ENCODE measurements at regions not wholly inside any gene's neighbourhood (a gene's known extent, or its start where the extent isn't known, plus 50 kb on each side); places are given as distances from the start of the nearest gene placed in this dataset.
"Not testable (repeated sequence)": the region's sequence is repeated elsewhere in the genome, so short reads cannot be mapped to it uniquely, and the experiment has no call there.

DNA sequence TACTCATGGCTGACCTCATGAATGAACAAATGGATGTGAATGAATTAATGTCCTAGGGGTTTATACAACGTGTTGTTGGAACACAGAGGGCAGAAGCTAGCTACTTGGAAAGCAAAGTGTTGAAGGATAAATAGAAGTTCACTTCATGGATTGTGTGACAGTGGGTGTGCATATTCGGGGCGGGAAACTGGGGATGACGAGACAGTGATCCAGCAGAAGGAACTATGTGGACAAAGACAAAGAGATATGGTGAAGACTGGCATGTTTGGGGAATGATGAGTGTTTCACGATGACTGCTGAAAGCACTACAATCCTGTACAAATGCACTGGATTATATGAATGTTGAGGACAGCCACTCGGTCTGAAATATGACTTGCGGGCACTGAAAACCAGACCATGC lies 250.5 kb upstream of the C16orf82 start:
- no peak for DNase-seq

DNA sequence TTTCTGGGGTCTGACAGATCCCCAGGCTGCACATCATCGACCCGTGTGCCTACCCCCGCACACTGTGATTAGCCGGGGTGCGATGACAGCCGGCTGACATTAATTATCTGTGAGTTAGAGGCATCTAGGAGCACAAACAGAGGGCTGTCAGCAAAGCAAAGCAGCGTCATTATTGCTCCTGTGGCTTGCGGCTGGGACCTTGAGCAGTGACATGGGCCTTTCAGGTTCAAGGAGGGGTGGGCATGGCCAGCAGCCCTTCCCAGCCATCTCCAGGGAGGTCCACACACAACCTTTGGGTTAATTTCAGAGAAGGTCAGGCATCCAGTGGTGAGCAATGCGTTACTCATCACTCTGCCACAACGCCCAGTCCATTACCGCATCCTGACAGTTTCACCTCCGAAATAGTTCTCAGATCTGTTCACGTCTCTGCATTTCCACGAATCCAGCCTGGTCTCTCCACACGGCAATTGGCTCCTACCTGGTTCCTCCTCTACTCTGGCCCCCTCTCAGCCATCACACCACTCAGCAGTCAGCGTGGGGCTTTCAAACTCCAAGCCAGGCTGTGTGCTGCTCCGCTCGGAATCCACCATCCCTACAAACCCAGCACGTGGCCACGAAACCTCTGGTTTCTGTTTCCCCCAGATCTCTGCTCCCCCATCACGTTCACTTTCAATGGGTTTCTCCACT lies 249.7 kb upstream of the C16orf82 start:
- no peak for DNase-seq

DNA sequence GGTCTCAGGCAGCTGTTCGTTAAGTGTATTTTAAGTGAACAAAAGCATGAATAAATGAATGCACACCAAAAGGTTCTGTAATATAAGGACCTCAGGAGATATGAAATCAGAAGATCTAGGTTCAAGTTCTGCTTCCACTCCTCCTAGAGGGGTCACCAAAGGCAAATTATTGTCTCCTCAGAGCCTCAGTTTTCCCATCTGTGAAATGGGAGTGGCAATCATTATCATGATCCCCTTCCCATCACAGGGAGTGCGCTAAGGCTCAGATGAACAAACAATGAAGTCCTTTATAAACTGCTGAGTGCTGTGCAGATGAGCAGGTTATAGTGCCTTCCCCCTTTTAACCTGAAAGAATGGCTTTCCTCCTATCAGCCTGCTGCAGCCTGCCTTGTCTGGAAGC lies 248.3 kb upstream of the C16orf82 start:
- DNase-seq, result no peak

DNA sequence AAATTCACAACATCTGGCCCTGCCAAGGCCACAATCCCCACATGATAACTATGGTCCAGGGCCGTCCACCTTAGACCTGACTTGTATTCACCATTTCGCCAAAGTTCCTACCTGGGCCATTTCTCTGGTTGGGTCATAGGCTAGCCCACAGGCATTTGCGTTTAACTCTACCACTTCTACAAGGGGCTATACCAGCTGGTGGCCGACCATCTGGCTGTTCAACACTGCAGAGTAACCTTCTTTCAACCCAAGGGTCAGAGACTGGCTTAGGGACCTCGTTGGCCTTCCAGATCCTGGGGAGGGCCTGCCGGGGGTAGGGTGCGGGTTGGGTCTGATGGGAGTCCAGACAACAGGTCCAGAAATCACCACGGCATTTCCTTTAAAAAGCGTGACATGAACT lies 242.3 kb upstream of the C16orf82 start:
- DNase-seq, result no peak

DNA sequence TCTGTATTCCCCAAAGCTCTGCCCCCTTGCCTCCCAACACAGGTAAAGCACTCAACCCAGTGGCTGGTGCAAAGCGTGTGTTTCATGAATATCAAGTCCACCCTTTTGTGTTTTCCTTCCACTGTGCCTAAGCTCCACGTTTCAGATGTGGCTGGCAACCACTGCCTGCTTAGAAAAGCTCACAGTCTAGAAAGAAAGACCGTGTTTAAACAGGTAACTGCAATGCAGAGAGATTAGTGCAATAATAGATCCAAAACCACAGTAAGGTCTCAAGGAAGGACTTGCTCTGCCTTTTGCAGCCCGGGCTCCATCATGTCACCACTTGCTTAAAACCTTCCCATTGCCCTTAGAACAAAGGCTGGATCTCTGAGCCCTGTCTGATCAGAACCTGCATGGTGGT lies 240.2 kb upstream of the C16orf82 start:
- no peak for DNase-seq

DNA sequence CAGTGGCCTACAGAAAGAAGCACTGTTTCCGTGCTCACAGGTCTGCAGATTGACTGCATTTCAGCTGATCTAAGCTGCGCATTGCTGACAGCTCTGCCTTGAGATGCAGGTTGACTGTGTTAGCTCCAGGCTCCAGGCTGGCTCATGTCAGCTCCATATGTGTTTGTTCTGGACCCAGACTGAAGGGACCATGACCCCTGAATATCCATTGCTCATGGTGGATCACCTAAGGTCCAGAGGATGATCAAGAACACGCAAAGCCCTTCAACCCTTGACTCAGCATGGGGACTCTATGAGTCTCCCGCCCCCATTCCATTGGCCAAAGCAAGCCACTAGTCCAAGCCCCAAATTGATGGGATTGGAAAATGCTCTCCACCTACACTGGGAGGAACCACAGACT lies 239.3 kb upstream of the C16orf82 start:
- no peak for DNase-seq

DNA sequence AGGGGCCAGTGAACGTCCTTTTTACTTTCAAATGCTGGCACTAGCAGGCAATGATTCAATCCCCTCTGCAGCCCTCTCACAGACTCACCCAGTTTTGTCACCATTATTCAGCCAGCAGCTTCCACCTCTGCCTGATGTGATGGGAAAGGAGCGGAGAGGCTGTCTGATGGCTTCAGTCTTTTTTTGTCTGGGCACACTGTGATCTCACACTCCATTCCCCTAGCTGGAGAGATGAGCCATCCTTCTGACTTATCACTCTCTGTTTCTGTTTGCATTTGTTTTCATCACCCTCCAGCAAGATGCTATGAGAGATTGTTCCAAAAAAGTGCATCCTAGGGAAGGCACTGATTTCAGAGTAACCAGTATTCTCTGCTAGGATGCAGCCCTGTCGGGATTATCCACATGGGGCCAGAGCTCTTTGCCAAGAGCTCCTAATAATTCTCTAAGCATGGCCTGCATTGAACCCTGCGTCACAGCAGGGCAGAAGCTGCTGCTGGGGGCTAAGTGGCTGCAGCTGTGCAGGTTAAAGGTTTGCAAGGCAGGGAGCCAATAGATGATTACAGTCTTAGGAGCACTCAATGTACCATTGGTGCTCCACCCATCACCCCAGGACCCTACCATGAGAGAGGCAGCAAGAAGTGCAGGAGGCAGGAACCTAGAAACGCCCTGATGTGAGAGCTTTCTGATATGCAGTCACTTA lies 236.1 kb upstream of the C16orf82 start:
- DNase-seq, result no peak

DNA sequence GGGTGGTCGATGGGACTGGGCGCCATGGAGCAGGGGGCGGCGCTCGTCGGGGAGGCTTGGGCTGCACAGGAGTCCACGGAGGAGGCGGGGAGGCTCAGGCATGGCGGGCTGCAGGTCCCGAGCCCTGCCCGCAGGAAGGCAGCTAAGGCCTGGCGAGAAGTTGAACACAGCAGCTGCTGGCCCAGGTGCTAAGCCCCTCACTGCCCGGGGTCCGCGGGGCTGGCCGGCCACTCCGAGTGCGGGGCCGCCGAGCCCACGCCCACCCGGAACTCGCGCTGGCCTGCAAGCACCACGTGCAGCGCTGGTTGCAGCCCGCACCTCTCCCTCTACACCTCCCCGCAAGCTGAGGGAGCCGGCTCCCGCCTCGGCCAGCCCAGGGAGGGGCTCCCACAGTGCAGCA lies 230.6 kb upstream of the C16orf82 start:
- DNase-seq, result not testable (repeated sequence)

DNA sequence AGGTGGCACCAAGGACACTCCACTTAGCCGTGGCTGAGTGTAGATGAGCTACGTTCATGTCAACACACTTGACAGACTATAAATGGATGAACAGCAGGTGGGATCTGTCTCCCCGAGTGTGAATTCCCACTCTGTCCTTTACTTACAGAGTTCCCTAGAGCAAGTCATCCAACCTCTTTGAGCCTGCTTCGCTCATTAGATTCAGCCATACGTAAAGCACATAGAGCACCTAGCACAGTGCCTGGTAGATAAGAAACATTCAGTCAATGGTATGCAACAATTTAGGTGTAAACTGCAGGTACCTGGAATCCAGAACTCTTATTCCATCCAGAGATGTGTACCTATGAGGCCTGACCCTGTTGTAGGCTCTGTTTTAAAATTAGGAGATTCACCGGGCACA lies 227.8 kb upstream of the C16orf82 start:
- DNase-seq, result no peak

DNA sequence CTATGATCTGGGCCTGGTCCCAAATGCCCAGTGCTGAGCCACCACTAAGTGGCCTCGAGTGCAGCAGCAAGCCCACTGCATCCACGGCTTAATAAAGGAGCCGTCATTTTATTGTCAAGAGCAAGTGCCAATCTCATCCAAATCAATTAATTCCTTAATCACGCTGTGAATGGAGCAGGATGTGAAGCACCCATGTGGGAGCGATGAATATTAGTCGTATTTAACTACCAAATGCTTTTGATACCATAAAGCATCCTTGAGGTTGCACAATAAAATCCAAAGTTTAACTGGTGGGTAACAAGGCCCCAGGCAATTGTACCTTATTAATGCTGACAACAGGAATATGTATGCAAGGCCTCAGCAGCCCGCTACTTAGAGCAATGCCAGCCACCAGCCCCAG lies 226.0 kb upstream of the C16orf82 start:
- DNase-seq, result no peak

DNA sequence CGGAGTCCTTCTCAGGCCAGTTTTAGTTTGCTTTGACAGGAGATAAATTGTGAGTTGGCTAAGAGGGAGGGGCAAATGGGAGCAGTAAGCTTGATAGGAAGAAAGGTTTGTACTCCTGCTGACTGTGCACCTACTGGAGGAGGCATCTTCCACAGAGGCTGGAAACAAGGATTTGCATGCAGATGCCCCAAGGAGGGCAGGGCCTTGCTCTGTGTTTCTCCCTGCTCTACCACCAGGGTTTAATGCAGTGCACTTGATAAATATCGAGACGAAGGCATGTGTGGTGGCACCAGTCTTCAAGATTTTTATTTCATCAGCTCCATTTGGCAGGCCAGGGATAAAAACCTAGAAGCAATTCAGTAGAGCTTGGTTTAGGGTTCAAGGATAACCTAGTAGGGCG lies 210.5 kb upstream of the C16orf82 start:
- DNase-seq, result no peak

DNA sequence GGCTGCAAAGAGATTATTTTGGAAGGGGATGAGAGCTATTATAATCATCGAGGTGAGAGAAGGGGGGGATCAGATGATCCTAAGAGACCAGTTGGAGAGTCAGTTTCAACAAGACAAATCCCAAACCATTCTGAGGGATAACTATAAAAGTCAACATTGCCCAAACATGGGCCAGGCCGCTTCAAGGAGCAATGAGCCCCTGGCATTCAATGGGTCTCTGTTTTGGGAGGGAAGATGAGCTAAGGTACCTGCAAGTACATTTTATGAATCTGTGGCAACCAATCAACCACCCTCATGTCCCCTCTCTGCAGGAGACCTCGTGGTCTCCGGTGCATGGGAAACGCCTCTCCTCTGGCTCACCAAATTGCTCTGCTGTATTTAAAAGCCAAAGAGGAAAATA lies 209.9 kb upstream of the C16orf82 start:
- no peak for DNase-seq

DNA sequence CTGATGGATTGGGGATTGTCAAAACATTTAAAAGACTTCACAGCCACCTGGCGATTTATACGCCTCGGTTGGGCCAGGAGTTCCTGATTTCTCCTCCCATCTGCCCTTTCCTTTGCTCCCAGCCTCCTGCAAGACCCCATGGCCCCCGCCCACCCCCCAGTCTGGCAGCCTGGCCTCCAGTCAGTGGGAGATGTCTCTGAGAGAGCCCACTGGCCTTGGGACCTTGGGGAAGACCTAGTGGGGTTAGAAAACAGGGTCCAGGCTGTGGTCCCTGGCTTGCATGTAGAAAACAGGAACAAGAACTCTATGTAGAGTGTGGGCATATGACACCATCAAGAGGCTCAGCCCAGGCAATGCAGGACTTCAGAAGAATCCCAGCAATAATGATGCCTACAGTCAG lies 209.4 kb upstream of the C16orf82 start:
- no peak for DNase-seq

DNA sequence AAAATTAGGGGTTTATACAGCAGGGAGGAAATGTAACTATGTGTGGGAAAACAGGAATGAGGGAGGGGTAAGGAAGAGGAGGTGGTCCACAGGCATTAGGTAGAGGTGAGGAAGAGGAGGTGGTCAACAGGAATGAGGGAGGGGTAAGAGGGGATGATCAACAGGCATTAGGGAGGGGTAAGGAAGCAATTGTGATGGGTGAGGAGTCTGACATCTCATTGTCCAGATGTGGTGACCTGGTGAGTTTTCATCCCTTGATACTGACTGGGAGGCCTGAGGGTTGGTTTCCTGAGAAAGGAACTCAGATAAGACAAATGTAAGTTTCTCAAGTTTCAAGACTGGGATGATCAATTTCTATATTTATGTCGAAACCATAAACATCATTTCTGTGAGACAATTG lies 206.2 kb upstream of the C16orf82 start:
- DNase-seq, result no peak

DNA sequence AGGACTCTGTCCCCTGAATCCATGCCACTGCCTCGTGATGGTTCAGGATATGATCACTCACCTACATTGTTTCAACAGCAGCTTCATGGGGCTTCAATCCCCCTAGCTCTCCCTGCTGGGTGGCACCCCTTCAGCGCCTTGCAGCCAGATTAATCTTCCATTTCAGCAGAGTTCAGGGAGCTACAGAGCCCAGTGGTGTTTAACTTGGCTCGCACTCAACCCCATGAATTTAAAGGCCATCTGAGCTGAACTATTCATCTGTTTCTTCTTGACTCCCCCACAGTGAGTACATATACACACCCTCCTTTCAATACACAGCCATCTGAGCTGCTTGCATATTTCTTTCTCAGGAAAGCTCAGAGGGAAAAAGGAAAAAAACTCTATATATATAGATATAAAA lies 202.8 kb upstream of the C16orf82 start:
- no peak for DNase-seq

DNA sequence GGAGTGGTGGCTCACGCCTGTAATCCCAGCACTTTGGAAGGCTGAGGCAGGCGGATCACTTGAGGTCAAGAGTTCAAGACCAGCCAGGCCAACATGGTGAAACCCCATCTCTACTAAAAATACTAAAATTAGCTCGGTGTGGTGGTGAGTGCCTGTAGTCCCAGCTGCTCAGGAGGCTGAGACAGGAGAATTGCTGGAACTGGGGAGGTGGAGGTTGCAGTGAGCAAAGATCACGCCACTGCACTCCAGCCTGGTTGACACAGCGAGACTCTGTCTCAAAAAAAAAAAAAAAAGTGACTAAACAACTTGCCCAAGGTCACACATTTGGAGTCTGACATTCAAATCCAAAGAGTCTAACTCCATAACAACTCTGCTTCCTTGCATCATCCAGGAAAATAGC lies 192.4 kb upstream of the C16orf82 start:
- DNase-seq, result not testable (repeated sequence)

DNA sequence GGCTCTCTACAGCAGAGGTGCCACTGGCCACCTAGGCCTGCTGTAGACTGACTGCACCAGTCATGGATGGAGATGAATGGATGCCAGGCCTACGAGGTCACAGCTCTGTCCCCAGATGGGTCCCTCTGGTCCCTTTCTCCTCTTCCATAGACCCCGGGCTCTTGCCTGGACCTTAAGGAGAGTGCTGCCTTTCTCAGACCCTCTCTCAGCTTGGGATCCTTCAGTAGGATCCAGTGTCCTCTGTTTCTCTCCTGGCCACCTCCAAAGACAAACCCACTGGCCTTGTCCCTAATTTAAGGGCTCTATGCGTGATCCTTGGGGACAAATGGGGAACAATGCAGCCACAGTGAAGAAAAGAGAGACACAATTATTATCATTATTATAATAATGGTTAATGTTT lies 189.3 kb upstream of the C16orf82 start:
- DNase-seq, result no peak

DNA sequence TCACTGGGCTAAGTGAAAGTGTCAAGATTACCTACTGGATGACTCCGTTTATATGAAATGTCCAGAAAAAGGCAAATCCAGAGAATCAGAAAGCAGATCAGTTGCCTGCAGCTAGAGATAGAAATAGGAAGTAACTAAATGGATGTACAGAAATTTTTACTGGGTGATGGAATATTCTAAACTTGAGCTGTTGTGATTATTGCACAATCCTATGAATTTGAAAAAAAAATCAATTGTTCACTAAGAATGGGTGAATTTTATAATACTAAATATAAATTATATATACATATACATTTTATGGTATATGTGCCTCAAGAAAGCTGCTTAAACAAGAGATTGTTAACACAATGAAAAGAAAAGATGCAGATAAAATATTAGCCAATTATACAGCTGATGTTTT lies 181.1 kb upstream of the C16orf82 start:
- DNase-seq, result no peak

DNA sequence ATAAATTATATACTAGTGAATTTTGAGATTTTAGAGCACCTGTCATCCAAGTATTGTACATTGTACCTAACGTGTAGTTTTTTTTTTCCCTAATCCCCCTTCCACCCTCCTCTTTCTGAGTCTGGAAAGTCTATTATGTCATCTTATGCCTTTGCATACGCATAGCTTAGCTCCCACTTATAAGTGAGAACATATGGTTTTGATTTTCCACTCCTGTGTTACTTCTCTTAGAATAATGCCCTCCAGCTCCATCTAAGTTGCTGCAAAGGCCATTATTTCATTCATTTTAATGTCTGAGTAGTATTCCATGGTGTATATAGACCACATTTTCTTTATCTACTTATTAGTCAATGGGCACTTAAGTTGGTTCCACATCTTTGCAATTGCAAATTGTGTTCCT lies 177.0 kb upstream of the C16orf82 start:
- no peak for DNase-seq

DNA sequence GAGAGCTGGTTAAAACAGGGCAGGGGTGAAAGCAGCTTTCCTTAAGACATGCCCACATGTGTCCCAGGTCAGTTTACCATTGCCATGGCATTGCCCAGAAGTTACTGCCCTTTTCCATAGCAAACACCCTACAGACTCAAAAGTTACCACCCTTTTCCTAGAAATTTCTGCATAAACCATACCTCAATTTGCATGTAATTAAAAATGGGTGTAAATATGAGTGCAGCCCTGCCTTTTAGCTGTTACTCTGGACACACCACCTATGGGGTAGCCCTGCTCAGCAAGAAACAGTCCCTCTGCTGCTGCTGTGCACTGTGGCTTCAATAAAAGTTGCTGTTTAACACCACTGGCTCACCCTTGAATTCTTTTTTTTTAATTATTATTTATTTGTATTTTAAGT lies 168.5 kb upstream of the C16orf82 start:
- DNase-seq, result no peak

DNA sequence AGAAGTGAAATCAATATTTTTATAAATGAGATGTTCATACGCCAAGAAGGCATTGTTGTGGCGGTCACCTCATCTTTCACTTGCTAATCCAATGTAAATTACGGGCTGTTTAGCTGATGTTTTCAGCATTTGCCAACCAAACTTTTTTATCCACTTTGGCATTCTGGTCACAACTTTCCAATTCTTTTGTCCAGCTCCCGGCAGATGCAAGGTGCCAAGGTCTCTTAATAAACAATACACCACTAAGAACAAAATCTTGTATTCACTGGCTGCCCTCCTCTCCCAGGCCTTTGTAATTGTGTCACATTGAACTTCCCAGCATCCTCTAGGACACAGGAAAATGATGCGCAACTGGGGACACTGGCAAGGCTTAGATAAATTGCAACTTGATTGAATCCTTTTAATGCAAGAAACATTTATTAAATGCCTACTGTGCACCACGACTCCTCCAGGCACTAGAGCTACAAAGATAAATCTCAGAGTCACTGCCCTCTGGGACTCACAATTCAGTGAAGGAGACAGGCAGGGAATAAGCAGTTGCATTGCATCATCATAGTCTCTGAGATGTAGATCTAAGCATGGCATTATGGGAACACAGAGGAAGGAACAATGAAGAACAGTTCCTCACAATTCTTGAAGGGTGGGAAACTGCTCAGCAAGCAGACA lies 165.4 kb upstream of the C16orf82 start:
- no peak for DNase-seq

DNA sequence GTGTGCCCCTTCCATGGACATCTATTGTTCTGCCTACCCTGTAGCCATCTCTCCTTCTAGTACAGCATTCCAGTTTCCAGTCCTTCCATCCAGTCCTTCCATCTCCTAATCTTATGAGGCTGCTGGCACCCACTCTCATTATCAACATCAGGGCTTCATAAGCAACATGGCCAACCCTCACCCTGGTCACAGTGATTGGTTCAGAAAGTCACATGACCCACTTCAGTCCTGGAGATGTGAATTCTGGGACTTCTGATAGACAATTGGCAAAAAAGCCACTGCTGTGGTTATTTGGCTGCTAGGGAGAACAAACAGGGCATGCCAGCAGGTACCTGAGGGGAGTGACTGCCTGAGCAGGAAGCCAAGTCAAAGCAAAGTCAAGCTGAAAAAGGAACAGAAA lies 164.7 kb upstream of the C16orf82 start:
- no peak for DNase-seq

DNA sequence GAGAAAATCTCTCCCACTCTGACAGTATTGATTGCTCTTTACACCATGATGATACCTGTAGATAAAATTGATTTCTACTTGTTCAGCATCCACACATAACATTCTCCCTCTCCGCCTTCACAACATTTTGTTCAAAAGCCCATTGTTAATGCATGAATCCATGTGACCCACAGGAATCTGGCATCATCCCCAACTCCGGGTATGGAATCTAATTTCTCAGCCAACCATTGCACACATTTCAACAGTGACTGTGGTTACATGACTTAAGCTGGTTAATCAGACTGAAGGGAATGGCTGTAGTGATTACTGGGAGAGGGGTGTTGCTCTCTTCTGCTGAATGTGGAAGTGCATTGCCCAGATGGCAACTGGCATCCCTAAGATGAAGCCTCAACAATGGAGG lies 161.4 kb upstream of the C16orf82 start:
- no peak for DNase-seq

DNA sequence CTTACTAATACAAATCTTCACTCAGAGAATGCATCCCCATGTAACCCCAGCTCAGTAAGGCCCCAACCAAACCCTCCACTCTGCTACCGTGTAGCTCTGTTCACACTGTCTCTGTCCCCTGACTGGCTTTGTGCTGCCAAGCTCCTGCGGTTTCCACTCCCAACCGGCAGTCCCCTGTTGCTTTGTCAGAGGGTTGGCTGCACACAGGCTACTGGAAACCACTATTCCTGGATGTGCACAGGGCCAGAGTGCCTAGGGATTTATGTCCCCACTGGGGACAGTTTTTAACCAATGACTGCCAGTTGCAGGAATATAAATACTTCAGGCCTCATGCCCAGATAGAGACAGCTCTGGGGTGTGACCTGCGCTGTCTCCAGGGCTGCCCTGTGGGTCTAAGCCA lies 157.1 kb upstream of the C16orf82 start:
- no peak for DNase-seq

DNA sequence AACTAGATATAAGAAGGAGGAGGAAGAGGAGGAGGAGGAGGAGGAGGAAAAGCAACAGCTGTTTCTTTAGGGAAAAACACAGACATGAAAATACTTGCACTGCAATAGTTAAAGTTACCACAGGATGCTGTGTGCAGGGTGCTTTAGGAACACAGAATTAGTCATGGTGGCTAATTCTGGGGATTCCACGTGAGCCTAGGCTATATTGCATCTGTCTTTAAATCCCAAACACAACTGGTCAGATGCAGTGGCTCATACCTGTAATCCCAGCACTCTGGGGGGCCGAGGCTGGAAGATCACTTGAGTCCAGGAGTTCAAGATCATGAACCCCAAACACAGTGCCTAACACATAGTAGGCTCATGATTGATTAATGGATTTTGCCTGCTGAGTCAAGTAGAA lies 155.3 kb upstream of the C16orf82 start:
- no peak for DNase-seq
